OCI-LY3 (cell line): ENCODE measurements at regions not wholly inside any gene's neighbourhood (a gene's known extent, or its start where the extent isn't known, plus 50 kb on each side); places are given as distances from the start of the nearest gene placed in this dataset.
"Not testable (repeated sequence)": the region's sequence is repeated elsewhere in the genome, so short reads cannot be mapped to it uniquely, and the experiment has no call there.

Source experiments
- H2AFZ ChIP-seq: fragments of 200-600, 300-600 bp; shearing (Covaris generic); 2 replicates; pipeline ENCODE4 v1.6.0; 2014; ENCODE audit warnings: antibody characterized with exemption, low read depth, low read length
- H3K27ac ChIP-seq: fragments of 200-600, 300-600 bp; sonication (generic); 2 replicates; pipeline ENCODE4 v1.5.1; 2014; ENCODE audit warnings: mild to moderate bottlenecking, low read length, moderate library complexity, mixed read lengths
- H3K27me3 ChIP-seq: fragments of 200-600, 300-600 bp; sonication (generic); 2 replicates; pipeline ENCODE4 v1.6.1; 2014; ENCODE audit warnings: low read depth, low read length, mixed read lengths
- H3K36me3 ChIP-seq: fragments of 200-600, 300-600 bp; sonication (generic); replicated peaks from 2 replicates; pipeline ENCODE3; 2014; ENCODE audit warnings: low read depth, low read length, mixed read lengths
- H3K4me1 ChIP-seq: fragments of 300-600, 200-600 bp; sonication (generic); 2 replicates; pipeline ENCODE4 v1.6.1; 2014; ENCODE audit warnings: low read length, mixed read lengths
- H3K4me2 ChIP-seq: fragments of 200-600, 300-600 bp; sonication (generic); 2 replicates; pipeline ENCODE4 v1.6.1; 2014; ENCODE audit warnings: low read length, mixed read lengths
- H3K4me3 ChIP-seq: fragments of 300-600, 200-600 bp; sonication (generic); 2 replicates; pipeline ENCODE4 v1.5.1; 2014; ENCODE audit warnings: antibody characterized with exemption, mild to moderate bottlenecking, low read length, moderate library complexity
- H3K79me2 ChIP-seq: fragments of 300-600, 200-600 bp; shearing (Covaris generic); 2 replicates; pipeline ENCODE4 v1.6.1; 2014; ENCODE audit warnings: mild to moderate bottlenecking, low read length, mixed read lengths
- H3K9ac ChIP-seq: fragments of 300-600, 200-600 bp; shearing (Covaris generic); 2 replicates; pipeline ENCODE4 v1.6.0; 2014; ENCODE audit warnings: mild to moderate bottlenecking, low read length, moderate library complexity
- H3K9me3 ChIP-seq: fragments of 200-600, 300-600 bp; shearing (Covaris generic); 2 replicates; pipeline ENCODE4 v1.6.1; 2014; ENCODE audit warnings: low read length, mixed read lengths; ENCODE audit not compliant: insufficient read depth
- H4K20me1 ChIP-seq: fragments of 200-600, 300-600 bp; sonication (generic); 2 replicates; pipeline ENCODE4 v1.6.1; 2016; ENCODE audit warnings: low read length, mixed read lengths; ENCODE audit not compliant: insufficient read depth
- CTCF ChIP-seq: fragments of 200-600, 300-600 bp; sonication (generic); IDR thresholded peaks from 2 replicates; pipeline ENCODE4 v1.5.1; 2014; ENCODE audit warnings: antibody characterized with exemption, low read length, low read depth
- EZH2phosphoT487 ChIP-seq: fragments of 200-600 bp; shearing (Covaris generic); IDR thresholded peaks from 2 replicates; pipeline ENCODE4 v1.6.1; 2018; ENCODE audit warnings: antibody characterized with exemption, mixed run types, low read depth

- Histone ChIP-seq H4K20me1 (no peaks in the 10 kb centered on the region), H3K36me3 (no peaks in the 10 kb centered on the region), H3K9me3 (no peaks in the 10 kb centered on the region), H3K79me2 (no peaks in the 10 kb centered on the region), H3K27me3 (peaks cover 65% of the 10 kb centered on the region), H3K9ac (no peak overlapping the region), H3K4me1 (no peaks in the 10 kb centered on the region), H3K4me2 (no peak overlapping the region), H3K27ac (no peak overlapping the region), H2AFZ (no peak overlapping the region), H3K4me3 (no peak overlapping the region)
- TF ChIP-seq EZH2phosphoT487 (no peak), CTCF (no peak)
These were observed 217.7 kb upstream of the IRF2BP2 start for GRCh38 chr1:234827656-234828055.

GRCh38 chr1:234827181-234827580, 217.2 kb upstream of the IRF2BP2 start:
- no peak for TF ChIP-seq EZH2phosphoT487
- TF ChIP-seq CTCF, result no peak
- H3K4me3 ChIP-seq, result no peak overlapping the region
- no peaks in the 10 kb centered on the region for H3K9me3 ChIP-seq
- peaks cover 65% of the 10 kb centered on the region for H3K27me3 ChIP-seq
- H3K9ac ChIP-seq, result no peak overlapping the region
- H2AFZ ChIP-seq, result no peak overlapping the region
- no peaks in the 10 kb centered on the region for H3K79me2 ChIP-seq
- no peak overlapping the region for H3K4me2 ChIP-seq
- no peaks in the 10 kb centered on the region for H3K4me1 ChIP-seq
- H3K27ac ChIP-seq, result no peak overlapping the region
- H3K36me3 ChIP-seq, result no peaks in the 10 kb centered on the region
- H4K20me1 ChIP-seq, result no peaks in the 10 kb centered on the region

GRCh38 chr1:234826352-234826751, 216.4 kb upstream of the IRF2BP2 start:
- no peak overlapping the region for H3K9ac ChIP-seq
- no peaks in the 10 kb centered on the region for H3K4me1 ChIP-seq
- H3K27me3 ChIP-seq, result peaks cover 62% of the 10 kb centered on the region
- H2AFZ ChIP-seq, result no peak overlapping the region
- no peaks in the 10 kb centered on the region for H4K20me1 ChIP-seq
- no peak overlapping the region for H3K4me2 ChIP-seq
- H3K36me3 ChIP-seq, result no peaks in the 10 kb centered on the region
- no peak overlapping the region for H3K27ac ChIP-seq
- H3K79me2 ChIP-seq, result no peaks in the 10 kb centered on the region
- no peaks in the 10 kb centered on the region for H3K9me3 ChIP-seq
- no peak overlapping the region for H3K4me3 ChIP-seq
- no peak for TF ChIP-seq CTCF
- no peak for TF ChIP-seq EZH2phosphoT487

- no peak overlapping the region for H3K4me2 ChIP-seq
- peaks cover 57% of the 10 kb centered on the region for H3K27me3 ChIP-seq
- no peaks in the 10 kb centered on the region for H4K20me1 ChIP-seq
- no peaks in the 10 kb centered on the region for H3K9me3 ChIP-seq
- H3K27ac ChIP-seq, result no peak overlapping the region
- H3K79me2 ChIP-seq, result no peaks in the 10 kb centered on the region
- H3K9ac ChIP-seq, result no peak overlapping the region
- H3K36me3 ChIP-seq, result no peaks in the 10 kb centered on the region
- no peaks in the 10 kb centered on the region for H3K4me1 ChIP-seq
- TF ChIP-seq CTCF (no peak), EZH2phosphoT487 (no peak)
- no peak overlapping the region for H3K4me3 ChIP-seq
- no peak overlapping the region for H2AFZ ChIP-seq
These were observed 215.7 kb upstream of the IRF2BP2 start for GRCh38 chr1:234825498-234826165.

- H3K27ac ChIP-seq, H3K9me3 ChIP-seq, H4K20me1 ChIP-seq, H3K4me2 ChIP-seq, H3K36me3 ChIP-seq, H3K4me3 ChIP-seq, H3K9ac ChIP-seq, H2AFZ ChIP-seq, H3K4me1 ChIP-seq, H3K79me2 ChIP-seq: not testable (repeated sequence)
- peaks cover 52% of the 10 kb centered on the region for H3K27me3 ChIP-seq
These were observed 214.9 kb upstream of the IRF2BP2 start for GRCh38 chr1:234824836-234825235.
